GM18508 (cell line): ENCODE measurements at regions not wholly inside any gene's neighbourhood (a gene's known extent, or its start where the extent isn't known, plus 50 kb on each side); places are given as distances from the start of the nearest gene placed in this dataset.

Experiments
- ATAC-seq: cut with Tn5 transposase; IDR thresholded peaks from one replicate; pipeline ENCODE4 v1.9.1; 2021; ENCODE audit warnings: moderate number of reproducible peaks; ENCODE audit not compliant: insufficient read depth, unreplicated experiment

- ATAC-seq: no peak
Observed at GRCh38 chr3:83877910-83878309, 1080.9 kb upstream of the CADM2 start.

GRCh38 chr3:83882701-83883100, 1076.1 kb upstream of the CADM2 start:
- no peak for ATAC-seq

DNA sequence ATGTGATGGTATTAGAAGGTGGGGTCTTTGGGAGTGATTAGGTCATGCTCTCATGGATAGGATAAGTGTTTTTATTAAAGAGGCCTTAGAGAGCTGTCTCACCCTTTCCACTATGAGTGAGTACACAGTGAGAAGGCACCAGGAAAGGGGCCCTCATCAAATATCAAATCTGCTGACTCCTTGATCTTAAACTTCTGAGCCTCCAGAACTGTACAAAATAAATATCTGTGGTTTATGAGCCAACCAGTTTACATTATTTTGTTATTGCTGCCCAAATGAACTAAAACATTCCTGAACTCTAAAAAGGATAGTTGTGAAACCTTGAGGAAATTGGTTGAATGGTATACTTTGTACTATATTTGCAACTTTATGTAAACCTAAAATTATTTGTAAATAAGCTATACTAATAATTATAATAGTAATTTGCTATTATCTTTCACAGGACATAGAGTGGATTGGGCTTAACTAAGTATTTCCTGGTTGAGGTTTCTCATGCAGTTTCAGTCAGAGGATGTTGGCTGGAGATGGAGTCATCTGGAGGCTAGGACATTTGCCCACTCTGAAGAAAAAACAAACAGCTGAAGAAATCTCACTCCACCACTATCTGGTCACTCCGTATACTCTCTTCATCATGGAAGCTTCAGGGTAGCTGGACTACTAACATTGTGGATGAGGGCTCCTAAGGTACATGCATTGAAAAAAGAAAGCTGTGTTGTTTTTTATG, 1068.6 kb upstream of the CADM2 start:
- no peak for ATAC-seq

DNA sequence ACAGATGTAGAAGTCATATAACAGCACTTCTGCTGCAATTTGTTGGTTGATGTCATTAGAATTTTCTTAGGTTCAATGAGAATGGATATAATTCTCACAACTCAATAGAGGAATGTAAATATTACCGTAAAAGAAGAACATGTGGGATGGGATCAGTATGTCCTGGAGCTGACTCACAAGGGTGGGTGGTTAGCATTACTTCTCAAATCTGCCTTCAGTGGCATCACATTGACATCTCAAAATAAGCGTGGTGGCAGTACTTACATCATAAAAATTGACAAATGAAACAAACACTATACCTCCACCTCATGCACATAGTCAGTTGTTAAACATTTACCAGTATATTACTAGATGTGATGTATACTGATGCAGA, 1068.0 kb upstream of the CADM2 start:
- no peak for ATAC-seq

DNA sequence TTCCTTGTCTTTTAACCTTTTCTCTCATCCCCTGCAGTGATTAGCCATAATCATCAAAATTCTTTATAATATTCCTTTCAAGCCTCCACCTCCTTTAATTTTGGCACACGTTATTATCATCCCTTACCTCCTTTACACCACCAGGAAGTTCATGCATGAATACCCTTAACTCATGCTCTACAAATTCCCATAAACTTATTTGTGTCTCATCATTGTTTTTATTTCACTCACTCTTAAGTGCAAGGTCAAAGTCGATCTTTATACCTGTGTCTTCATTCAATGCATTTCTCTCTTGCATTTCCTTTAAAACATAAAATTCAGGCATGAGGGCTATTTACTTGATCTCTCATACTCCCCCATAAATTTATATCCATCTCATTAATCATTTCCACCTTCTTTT, 1064.6 kb upstream of the CADM2 start:
- no peak for ATAC-seq

DNA sequence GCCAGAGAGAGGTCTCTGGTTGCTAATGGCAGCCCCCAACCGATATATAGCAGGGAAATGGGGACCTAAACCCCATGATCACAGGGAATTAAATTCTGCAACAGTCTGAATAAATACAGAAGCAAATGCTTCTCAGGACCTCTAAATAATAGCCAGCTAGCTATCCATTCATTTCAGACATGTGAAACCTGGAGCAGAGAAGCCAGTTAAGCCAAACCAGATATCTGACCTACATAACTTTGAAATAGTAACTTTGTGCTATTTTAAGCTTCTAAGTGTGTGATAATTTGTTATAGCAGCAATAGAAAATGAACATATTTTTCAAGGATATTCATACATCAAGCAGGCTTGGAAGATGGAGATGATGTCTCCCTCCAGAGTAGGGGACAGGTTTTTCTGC, 1062.9 kb upstream of the CADM2 start:
- no peak for ATAC-seq

- no peak for ATAC-seq
Observed at GRCh38 chr3:83902787-83903533, 1055.8 kb upstream of the CADM2 start.

GRCh38 chr3:83913381-83913780, 1045.4 kb upstream of the CADM2 start:
- ATAC-seq: no peak

DNA sequence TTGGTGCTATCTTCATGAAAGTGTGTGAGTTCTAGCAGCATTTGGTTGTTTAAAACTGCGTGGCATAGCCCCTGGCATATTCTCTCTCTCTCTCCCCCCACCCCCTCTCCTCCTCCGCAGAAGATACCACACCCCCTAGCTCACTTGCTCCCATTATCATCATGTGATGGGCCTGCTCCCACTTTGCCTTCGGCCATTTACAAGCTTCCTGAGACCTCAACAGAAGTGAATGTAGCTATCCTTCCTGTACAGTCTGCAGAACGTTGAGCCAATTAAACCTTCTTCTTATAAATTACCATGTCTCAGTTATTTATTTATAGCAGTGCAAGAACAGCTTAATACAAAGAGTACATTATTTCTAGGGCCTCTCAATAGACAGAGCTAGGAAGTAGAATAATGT, 1032.5 kb upstream of the CADM2 start:
- no peak for ATAC-seq

- ATAC-seq: no peak
Observed at GRCh38 chr3:83928391-83928790, 1030.4 kb upstream of the CADM2 start.

DNA sequence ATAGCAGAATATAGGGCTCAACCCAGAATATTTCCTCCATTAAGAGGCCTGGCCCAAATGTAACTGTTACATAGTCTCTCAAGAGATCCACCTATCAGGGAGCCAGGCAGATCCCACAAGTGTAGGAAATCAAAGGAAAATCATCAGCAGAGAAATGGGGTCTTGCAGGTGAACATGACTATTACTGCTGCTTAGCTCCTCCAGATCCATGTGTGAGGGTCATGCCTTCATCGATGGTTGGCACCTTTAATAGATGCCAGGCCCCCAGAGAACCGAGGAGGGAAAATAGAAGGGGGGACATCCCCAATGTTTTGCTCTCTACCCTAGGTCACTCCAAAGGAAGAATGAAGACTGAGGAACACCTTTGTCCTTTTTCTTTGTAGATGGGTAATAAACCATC, 1029.9 kb upstream of the CADM2 start:
- no peak for ATAC-seq

- no peak for ATAC-seq
Observed at GRCh38 chr3:83934192-83935021, 1024.4 kb upstream of the CADM2 start.

DNA sequence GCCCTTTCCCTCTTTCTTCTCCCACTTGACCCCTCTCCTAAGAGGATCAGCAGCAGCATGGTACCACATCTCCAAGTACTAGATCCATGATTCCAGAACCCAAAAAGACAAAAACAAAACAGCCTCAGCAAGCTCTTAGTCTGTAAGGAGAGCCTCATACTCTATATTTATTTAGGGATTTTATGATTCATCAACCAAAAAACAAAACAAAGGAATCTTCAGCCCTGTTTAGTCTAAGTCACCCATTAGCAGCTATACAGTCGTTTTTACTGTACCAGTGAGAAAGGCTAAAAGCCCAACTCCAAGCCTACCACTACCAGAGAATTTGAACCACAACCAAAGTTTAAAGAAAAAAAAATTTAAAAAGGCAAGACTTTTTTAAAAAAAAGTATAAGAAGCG, 1020.3 kb upstream of the CADM2 start:
- no peak for ATAC-seq

DNA sequence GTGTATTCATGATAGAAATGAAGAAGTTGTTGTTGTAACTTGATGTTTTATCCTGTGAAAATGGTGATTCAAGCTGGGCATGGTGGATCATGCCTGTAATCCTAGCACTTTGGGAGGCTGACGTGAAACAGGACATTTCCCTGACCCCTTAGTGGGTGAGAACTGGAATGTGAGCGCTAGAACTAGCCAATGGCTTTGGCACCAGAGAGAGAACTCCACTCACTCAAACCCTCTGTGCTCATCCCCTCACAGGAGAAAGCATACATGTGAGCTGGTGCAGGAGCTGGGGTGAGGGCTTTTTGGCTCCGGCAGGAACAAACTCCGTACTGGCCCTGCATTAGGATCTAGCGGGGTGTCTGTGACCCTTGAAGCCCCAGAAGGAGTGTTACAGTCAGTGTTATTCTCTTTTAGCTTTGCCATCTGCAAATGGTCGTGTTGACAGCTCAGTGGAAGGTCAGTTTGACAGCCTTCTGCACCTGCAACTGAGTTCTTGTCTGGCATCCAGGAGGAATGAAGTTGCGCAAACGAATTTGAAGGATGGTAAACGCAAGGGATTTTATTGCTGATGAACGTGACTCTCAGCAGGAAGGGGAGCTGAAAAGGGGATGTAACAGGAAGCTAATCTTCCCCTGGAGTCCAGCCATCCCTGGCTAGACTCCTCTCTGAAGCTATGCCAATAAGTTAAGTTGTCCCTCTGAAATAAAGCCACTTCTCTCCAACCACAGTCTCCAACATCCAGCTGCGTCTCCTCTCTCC, 1016.6 kb upstream of the CADM2 start:
- ATAC-seq: no peak

- ATAC-seq: no peak
Observed at GRCh38 chr3:83946049-83946448, 1012.7 kb upstream of the CADM2 start.

GRCh38 chr3:83946554-83946953, 1012.2 kb upstream of the CADM2 start:
- ATAC-seq: no peak

- no peak for ATAC-seq
Observed at GRCh38 chr3:83948771-83949170, 1010.0 kb upstream of the CADM2 start.

DNA sequence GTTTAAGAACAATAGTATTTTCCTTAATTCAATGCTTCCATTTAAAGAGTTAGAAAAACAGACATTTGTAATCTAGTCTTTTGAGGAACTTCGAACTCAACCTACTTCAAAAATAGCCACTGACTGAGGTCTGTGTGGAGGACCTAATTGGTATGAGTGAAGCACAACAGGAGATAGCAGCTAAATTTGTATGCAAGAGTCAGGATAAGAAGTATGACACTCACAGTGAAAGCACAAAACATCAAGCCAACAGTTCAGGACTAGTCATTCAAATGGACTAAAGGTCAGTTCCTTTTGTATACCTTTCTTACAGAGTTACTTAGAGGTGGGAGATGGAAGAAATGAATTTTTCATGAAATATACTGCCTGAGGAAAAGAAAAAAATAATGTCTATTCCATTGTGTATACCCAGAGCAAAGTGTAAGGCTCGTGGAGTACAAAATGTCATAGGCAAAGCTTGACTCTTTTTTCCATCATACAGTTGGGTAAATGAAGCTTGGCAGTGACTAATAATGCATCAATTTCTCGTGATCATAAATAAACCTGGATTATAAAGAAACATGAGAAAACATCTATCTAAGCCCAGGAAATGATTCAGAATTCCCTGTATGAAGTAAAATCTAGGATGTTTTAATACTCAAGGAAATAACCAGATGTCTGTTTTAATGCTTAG, 1005.2 kb upstream of the CADM2 start:
- ATAC-seq: no peak

GRCh38 chr3:83956431-83956830, 1002.4 kb upstream of the CADM2 start:
- ATAC-seq: no peak

DNA sequence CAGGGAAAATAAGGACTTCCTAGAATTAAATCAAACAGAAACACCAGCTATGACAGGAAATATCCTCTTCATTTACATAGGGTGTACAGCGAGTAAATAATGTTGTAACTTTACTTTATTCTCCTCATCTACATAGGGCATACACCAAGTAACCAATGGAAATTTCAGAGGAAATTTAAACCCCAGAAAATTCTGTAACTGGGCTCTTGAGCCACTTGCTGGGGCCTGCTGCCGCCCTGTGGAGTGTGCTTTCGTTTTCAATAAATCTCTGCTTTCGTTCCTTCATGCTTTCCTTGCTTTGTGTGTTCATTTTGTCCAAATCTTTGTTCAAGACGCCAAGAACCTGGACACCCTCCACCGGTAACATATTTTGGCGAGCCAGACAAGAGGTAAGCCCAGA, 990.4 kb upstream of the CADM2 start:
- no peak for ATAC-seq
